ENCODE measurements at regions not wholly inside any gene's neighbourhood (a gene's known extent, or its start where the extent isn't known, plus 50 kb on each side); places are given as distances from the start of the nearest gene placed in this dataset.

GRCh38 chr9:29939559-29939958 lies 2366.3 kb upstream of the C9orf72 start:
- ChIA-PET CTCF (no interaction called here), POLR2A (no interaction called here)

GRCh38 chr9:29945012-29945411 lies 2371.7 kb upstream of the C9orf72 start:
- POLR2A ChIA-PET: no interaction called here
- CTCF ChIA-PET: no interaction called here

GRCh38 chr9:29958469-29958868 lies 2385.2 kb upstream of the C9orf72 start:
- CTCF ChIA-PET: no interaction called here
- POLR2A ChIA-PET: no interaction called here

GRCh38 chr9:29965834-29966233 lies 2392.6 kb upstream of the C9orf72 start:
- CTCF ChIA-PET: no interaction called here
- POLR2A ChIA-PET: no interaction called here

GRCh38 chr9:29966247-29966646 lies 2393.0 kb upstream of the C9orf72 start:
- POLR2A ChIA-PET: no interaction called here
- CTCF ChIA-PET: no interaction called here

GRCh38 chr9:29968831-29969230 lies 2395.6 kb upstream of the C9orf72 start:
- ChIA-PET POLR2A (no interaction called here), CTCF (no interaction called here)

- ChIA-PET POLR2A (no interaction called here), CTCF (no interaction called here)
These were observed 2396.1 kb upstream of the C9orf72 start for GRCh38 chr9:29969408-29969807.

GRCh38 chr9:29969856-29970647 lies 2396.8 kb upstream of the C9orf72 start:
- ChIA-PET POLR2A (no interaction called here), CTCF (no interaction called here)

- ChIA-PET POLR2A (no interaction called here), CTCF (no interaction called here)
These were observed 2400.9 kb upstream of the C9orf72 start for GRCh38 chr9:29974197-29974596.

- POLR2A ChIA-PET: no interaction called here
- CTCF ChIA-PET: no interaction called here
These were observed 2403.7 kb upstream of the C9orf72 start for GRCh38 chr9:29976981-29977380.

GRCh38 chr9:29981013-29981412 lies 2403.4 kb upstream of the ACO1 start:
- POLR2A ChIA-PET: no interaction called here
- CTCF ChIA-PET: no interaction called here

- POLR2A ChIA-PET: no interaction called here
These were observed 2384.8 kb upstream of the ACO1 start for GRCh38 chr9:29999645-30000044.

GRCh38 chr9:30010691-30011090 lies 2373.8 kb upstream of the ACO1 start:
- CTCF ChIA-PET: no interaction called here
- POLR2A ChIA-PET: no interaction called here

More at GRCh38 chr9:29999645-30000044, 2384.8 kb upstream of the ACO1 start:
- CTCF ChIA-PET: no interaction called here

GRCh38 chr9:30012622-30013021 lies 2371.8 kb upstream of the ACO1 start:
- ChIA-PET CTCF (no interaction called here), POLR2A (no interaction called here)

GRCh38 chr9:30015073-30015472 lies 2369.4 kb upstream of the ACO1 start:
- CTCF ChIA-PET: no interaction called here

GRCh38 chr9:30020161-30020560 lies 2364.3 kb upstream of the ACO1 start:
- ChIA-PET POLR2A (no interaction called here), CTCF (no interaction called here)

More at GRCh38 chr9:30015073-30015472, 2369.4 kb upstream of the ACO1 start:
- POLR2A ChIA-PET: no interaction called here

- CTCF ChIA-PET: no interaction called here
- POLR2A ChIA-PET: no interaction called here
These were observed 2348.7 kb upstream of the ACO1 start for GRCh38 chr9:30035761-30036160.

- CTCF ChIA-PET: no interaction called here
- POLR2A ChIA-PET: no interaction called here
These were observed 2347.9 kb upstream of the ACO1 start for GRCh38 chr9:30036558-30036957.

- ChIA-PET CTCF (no interaction called here), POLR2A (no interaction called here)
These were observed 2344.7 kb upstream of the ACO1 start for GRCh38 chr9:30039712-30040111.

GRCh38 chr9:30048396-30048795 lies 2336.0 kb upstream of the ACO1 start:
- CTCF ChIA-PET: interaction anchor here (0.6 kb wide), 1 partner anchor 423 kb away, joined by 5 read pairs; no protein-coding TSS in a partner anchor
- POLR2A ChIA-PET: no interaction called here

GRCh38 chr9:30058463-30058862 lies 2326.0 kb upstream of the ACO1 start:
- CTCF ChIA-PET: no interaction called here
- POLR2A ChIA-PET: no interaction called here

- ChIA-PET CTCF (no interaction called here), POLR2A (no interaction called here)
These were observed 2323.5 kb upstream of the ACO1 start for GRCh38 chr9:30060976-30061375.

- POLR2A ChIA-PET: no interaction called here
- CTCF ChIA-PET: no interaction called here
These were observed 2318.6 kb upstream of the ACO1 start for GRCh38 chr9:30065888-30066287.
